Testis (tissue), 2 donors: ENCODE measurements at regions not wholly inside any gene's neighbourhood (a gene's known extent, or its start where the extent isn't known, plus 50 kb on each side); places are given as distances from the start of the nearest gene placed in this dataset.

Source experiments
- CTCF ChIP-seq, 3 experiments: fragments of 450-650 bp in 2 of 3; fragments of 200-600 bp in 1 of 3; sonication (generic) in 1 of 3; IDR thresholded peaks; one replicate each; pipeline ENCODE4 v1.5.1; 2016 to 2019; ENCODE audit warnings: antibody characterized with exemption in 3 of 3, mild to moderate bottlenecking in 2 of 3, moderate library complexity in 1 of 3
- POLR2A ChIP-seq: fragments of 450-650 bp; IDR thresholded peaks from one replicate; pipeline ENCODE4 v1.6.1; 2017; ENCODE audit warnings: antibody characterized with exemption, mild to moderate bottlenecking, moderate library complexity

GRCh38 chr11:133732109-133732674, 113.1 kb downstream of the SPATA19 start:
- TF ChIP-seq CTCF (IDR thresholded peaks at IDR 0.05) (no peak), POLR2A (no peak)
